ENCODE measurements at regions not wholly inside any gene's neighbourhood (a gene's known extent, or its start where the extent isn't known, plus 50 kb on each side); places are given as distances from the start of the nearest gene placed in this dataset.

GRCh38 chr6:14063756-14064155 is 53.8 kb upstream of the CD83 start:
- no peak for DNase-seq (ENCODE audit: low read depth)
- no peak for TF ChIP-seq CTCF (IDR thresholded peaks at IDR 0.05; ENCODE audit: insufficient read depth, low read depth, low read length, missing control alignments)
- no peak overlapping the region for H3K4me3 ChIP-seq (ENCODE audit: low read depth, low read length)

- DNase-seq (ENCODE audit: low read depth) = no peak
- H3K4me3 ChIP-seq (ENCODE audit: low read depth, low read length) = no peak overlapping the region
- no peak for TF ChIP-seq CTCF (IDR thresholded peaks at IDR 0.05; ENCODE audit: insufficient read depth, low read depth, low read length, missing control alignments)
These were observed 52.2 kb upstream of the CD83 start for GRCh38 chr6:14065350-14065749.

- peak; percentile 56 for TF ChIP-seq CTCF (IDR thresholded peaks at IDR 0.05; ENCODE audit: insufficient read depth, low read depth, low read length, missing control alignments)
- no peak overlapping the region for H3K4me3 ChIP-seq (ENCODE audit: low read depth, low read length)
- peak; percentile 73 for DNase-seq (ENCODE audit: low read depth)
These were observed 50.7 kb upstream of the CD83 start for GRCh38 chr6:14066782-14067406.

GRCh38 chr6:14067656-14068055 is 49.9 kb upstream of the CD83 start:
- H3K4me3 ChIP-seq (ENCODE audit: low read depth, low read length) = no peak overlapping the region
- no peak for TF ChIP-seq CTCF (IDR thresholded peaks at IDR 0.05; ENCODE audit: insufficient read depth, low read depth, low read length, missing control alignments)
- no peak for DNase-seq (ENCODE audit: low read depth)
